A549 (cell line): ENCODE measurements at regions not wholly inside any gene's neighbourhood (a gene's known extent, or its start where the extent isn't known, plus 50 kb on each side); places are given as distances from the start of the nearest gene placed in this dataset.

ENCODE experiments used
- ATAC-seq, 2 experiments: fragments of 200-7000 bp in 1 of 2; fragments of >200 bp in 1 of 2; cut with Nextera tagmentation in 1 of 2; cut with Tn5 transposase in 1 of 2; 3 replicates each; pipeline versions ENCODE4 v1.8.0 to v1.9.1; 2018 to 2020; ENCODE audit warnings: mild to moderate bottlenecking in 1 of 2, moderate library complexity in 1 of 2
- CTCF ChIA-PET: fragments of 300-600 bp; sonication (Branson Sonifier 250); formaldehyde crosslinking; extraction: SDS; loops from one replicate; lab custom pipeline; 2021; ENCODE audit warnings: antibody characterized with exemption, inconsistent platforms; lab: Yijun Ruan, JAX
- POLR2A ChIA-PET: fragments of 350-600 bp; formaldehyde crosslinking; extraction: SDS; loops from one replicate; lab custom pipeline; 2021; ENCODE audit warnings: antibody characterized with exemption, inconsistent platforms; lab: Yijun Ruan, JAX
- DNase-seq, 2 experiments: peaks; one replicate each; pipeline versions ENCODE4 v3.0.0 to v3.0.0-alpha.2; 2011 to 2016; ENCODE audit warnings: low read depth in 1 of 2, low spot score in 1 of 2
- FAIRE-seq: peaks from 2 replicates; lab custom pipeline; 2011; peaks lifted over from hg19 to GRCh38; lab: Jason Lieb, UNC
- H3K27ac ChIP-seq, 2 experiments: fragments of >200 bp; sonication (Bioruptor Twin); formaldehyde crosslinking; 3 replicates each; pipeline ENCODE4 v1.5.1; 2016 to 2017
- H3K4me1 ChIP-seq: fragments of >200 bp; sonication (Bioruptor Twin); formaldehyde crosslinking; 3 replicates; pipeline ENCODE4 v1.6.1; 2016
- H3K4me2 ChIP-seq: fragments of >200 bp; sonication (Bioruptor Twin); formaldehyde crosslinking; 3 replicates; pipeline ENCODE4 v1.6.1; 2016
- H3K4me3 ChIP-seq: fragments of >200 bp; sonication (Bioruptor Twin); formaldehyde crosslinking; 3 replicates; pipeline ENCODE4 v1.5.1; 2016
- H3K9me3 ChIP-seq: fragments of >200 bp; sonication (Bioruptor Twin); formaldehyde crosslinking; 3 replicates; pipeline ENCODE4 v1.6.1; 2016
- CBX8 ChIP-seq: fragments of 200-600 bp; sonication (generic); IDR thresholded peaks from 2 replicates; pipeline ENCODE4 v1.6.1; 2016
- CEBPB ChIP-seq, 2 experiments: fragments of >200 bp in 1 of 2; sonication (Bioruptor Twin) in 1 of 2; formaldehyde crosslinking in 1 of 2; IDR thresholded peaks; 2 replicates each; pipeline ENCODE4 v1.6.1; 2012 to 2016
- EHF ChIP-seq: fragments of 250-450 bp; sonication (Bioruptor Pico); IDR thresholded peaks from 2 replicates; pipeline ENCODE4 v1.5.0; 2020; ENCODE audit warnings: mild to moderate bottlenecking
- ESRRA ChIP-seq: fragments of 150-350 bp; IDR thresholded peaks from 2 replicates; pipeline ENCODE4 v1.6.1; 2014; ENCODE audit warnings: mild to moderate bottlenecking, low read length, borderline replicate concordance
- FOSB ChIP-seq: fragments of 250-450 bp; sonication (Bioruptor Pico); IDR thresholded peaks from 2 replicates; pipeline ENCODE4 v1.5.0; 2020; ENCODE audit warnings: mild to moderate bottlenecking, moderate library complexity
- HDAC2 ChIP-seq: fragments of 200-600 bp; sonication (generic); IDR thresholded peaks from 2 replicates; pipeline ENCODE4 v1.6.1; 2016
- JUN ChIP-seq, 2 experiments: fragments of >200 bp; sonication (Bioruptor Twin); formaldehyde crosslinking; IDR thresholded peaks; 2 replicates in 1 of 2; 3 replicates in 1 of 2; pipeline ENCODE4 v1.6.1; 2016 to 2017
- MAFK ChIP-seq: fragments of 450-650 bp; IDR thresholded peaks from 2 replicates; pipeline ENCODE4 v1.6.1; 2014; ENCODE audit not compliant: partially characterized antibody
- MAZ ChIP-seq: fragments of 150-350 bp; IDR thresholded peaks from 2 replicates; pipeline ENCODE4 v1.6.1; 2014; ENCODE audit warnings: antibody characterized with exemption, low read depth, low read length, borderline replicate concordance
- MYC ChIP-seq: IDR thresholded peaks from 2 replicates; pipeline ENCODE4 v1.6.1; 2012; ENCODE audit warnings: mild to moderate bottlenecking, inconsistent platforms, low read length, improper control_type of control experiment, borderline replicate concordance
- NFE2L2 ChIP-seq: fragments of 150-350 bp; conservative IDR thresholded peaks from 2 replicates; pipeline ENCODE4 v1.6.1; 2014; ENCODE audit warnings: low read length
- RAD21 ChIP-seq, 2 experiments: fragments of >200 bp in 1 of 2; sonication (Bioruptor Twin) in 1 of 2; formaldehyde crosslinking in 1 of 2; IDR thresholded peaks in 1 of 2; conservative IDR thresholded peaks in 1 of 2; 2 replicates in 1 of 2; 3 replicates in 1 of 2; pipeline ENCODE4 v1.6.1; 2012 to 2018; ENCODE audit warnings: inconsistent platforms in 1 of 2
- RCOR1 ChIP-seq: fragments of 150-350 bp; IDR thresholded peaks from 2 replicates; pipeline ENCODE4 v1.6.1; 2014; ENCODE audit warnings: antibody characterized with exemption, low read length, low read depth
- RFX5 ChIP-seq: fragments of 450-650 bp; IDR thresholded peaks from 2 replicates; pipeline ENCODE4 v1.7.1; 2014; ENCODE audit warnings: antibody characterized with exemption, mild to moderate bottlenecking, moderate library complexity
- RNF2 ChIP-seq: fragments of 200-600 bp; sonication (generic); IDR thresholded peaks from 2 replicates; pipeline ENCODE4 v1.6.1; 2016; ENCODE audit warnings: low read depth, mild to moderate bottlenecking, antibody characterized with exemption, moderate library complexity, borderline replicate concordance
- ZFP36 ChIP-seq: fragments of 450-650 bp; IDR thresholded peaks from 2 replicates; pipeline ENCODE4 v1.6.1; 2014; ENCODE audit warnings: borderline replicate concordance; ENCODE audit not compliant: partially characterized antibody
- ZNF302 ChIP-seq: fragments of 250-450 bp; sonication (Bioruptor Pico); IDR thresholded peaks from 2 replicates; pipeline ENCODE4 v1.9.0; 2021; ENCODE audit warnings: inconsistent platforms, mild to moderate bottlenecking, moderate library complexity
- WGBS: methylation state at CpG from one replicate; pipeline ENCODE4 v1.1.6; 2017; ENCODE audit errors: missing lambda C conversion rate; 5-methylcytosine and 5-hydroxymethylcytosine counted together
- TF ChIP-seq, protein P1 (sequence below): fragments of >200 bp; sonication (Bioruptor Twin); formaldehyde crosslinking; IDR thresholded peaks from 3 replicates; pipeline ENCODE4 v1.6.1; 2016
- TF ChIP-seq, protein P2 (sequence below): fragments of 200-600 bp; sonication (generic); IDR thresholded peaks from 2 replicates; pipeline ENCODE4 v1.6.1; 2016; ENCODE audit warnings: antibody characterized with exemption, mild to moderate bottlenecking, moderate library complexity
- TF ChIP-seq, protein P3 (sequence below): fragments of >200 bp; sonication (Bioruptor Twin); formaldehyde crosslinking; IDR thresholded peaks from 2 replicates; pipeline ENCODE4 v1.6.1; 2016

- no peak for DNase-seq
- ChIA-PET POLR2A (no interaction called here), CTCF (no interaction called here)
- no peak for FAIRE-seq
- H3K9me3 ChIP-seq = no peaks in the 10 kb centered on the region
- H3K27ac ChIP-seq = no peak overlapping the region
- H3K4me3 ChIP-seq = no peak overlapping the region
- TF ChIP-seq, protein P1, sequence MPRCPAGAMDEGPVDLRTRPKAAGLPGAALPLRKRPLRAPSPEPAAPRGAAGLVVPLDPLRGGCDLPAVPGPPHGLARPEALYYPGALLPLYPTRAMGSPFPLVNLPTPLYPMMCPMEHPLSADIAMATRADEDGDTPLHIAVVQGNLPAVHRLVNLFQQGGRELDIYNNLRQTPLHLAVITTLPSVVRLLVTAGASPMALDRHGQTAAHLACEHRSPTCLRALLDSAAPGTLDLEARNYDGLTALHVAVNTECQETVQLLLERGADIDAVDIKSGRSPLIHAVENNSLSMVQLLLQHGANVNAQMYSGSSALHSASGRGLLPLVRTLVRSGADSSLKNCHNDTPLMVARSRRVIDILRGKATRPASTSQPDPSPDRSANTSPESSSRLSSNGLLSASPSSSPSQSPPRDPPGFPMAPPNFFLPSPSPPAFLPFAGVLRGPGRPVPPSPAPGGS = no peak
- TF ChIP-seq RCOR1 (no peak), MAZ (no peak), NFE2L2 (no peak), ZNF302 (CRISPR knock-in tag) (no peak), RNF2 (no peak), JUN (IDR thresholded peaks at IDR 0.05) (no peak), EHF (no peak), RAD21 (conservative IDR thresholded peaks at IDR 0.05 in 1 of 2, IDR thresholded peaks at IDR 0.05 in 1 of 2) (no peak), MYC (no peak), HDAC2 (no peak), CEBPB (IDR thresholded peaks at IDR 0.05) (no peak), CBX8 (no peak), ZFP36 (no peak), ESRRA (no peak)
- TF ChIP-seq, protein P2, sequence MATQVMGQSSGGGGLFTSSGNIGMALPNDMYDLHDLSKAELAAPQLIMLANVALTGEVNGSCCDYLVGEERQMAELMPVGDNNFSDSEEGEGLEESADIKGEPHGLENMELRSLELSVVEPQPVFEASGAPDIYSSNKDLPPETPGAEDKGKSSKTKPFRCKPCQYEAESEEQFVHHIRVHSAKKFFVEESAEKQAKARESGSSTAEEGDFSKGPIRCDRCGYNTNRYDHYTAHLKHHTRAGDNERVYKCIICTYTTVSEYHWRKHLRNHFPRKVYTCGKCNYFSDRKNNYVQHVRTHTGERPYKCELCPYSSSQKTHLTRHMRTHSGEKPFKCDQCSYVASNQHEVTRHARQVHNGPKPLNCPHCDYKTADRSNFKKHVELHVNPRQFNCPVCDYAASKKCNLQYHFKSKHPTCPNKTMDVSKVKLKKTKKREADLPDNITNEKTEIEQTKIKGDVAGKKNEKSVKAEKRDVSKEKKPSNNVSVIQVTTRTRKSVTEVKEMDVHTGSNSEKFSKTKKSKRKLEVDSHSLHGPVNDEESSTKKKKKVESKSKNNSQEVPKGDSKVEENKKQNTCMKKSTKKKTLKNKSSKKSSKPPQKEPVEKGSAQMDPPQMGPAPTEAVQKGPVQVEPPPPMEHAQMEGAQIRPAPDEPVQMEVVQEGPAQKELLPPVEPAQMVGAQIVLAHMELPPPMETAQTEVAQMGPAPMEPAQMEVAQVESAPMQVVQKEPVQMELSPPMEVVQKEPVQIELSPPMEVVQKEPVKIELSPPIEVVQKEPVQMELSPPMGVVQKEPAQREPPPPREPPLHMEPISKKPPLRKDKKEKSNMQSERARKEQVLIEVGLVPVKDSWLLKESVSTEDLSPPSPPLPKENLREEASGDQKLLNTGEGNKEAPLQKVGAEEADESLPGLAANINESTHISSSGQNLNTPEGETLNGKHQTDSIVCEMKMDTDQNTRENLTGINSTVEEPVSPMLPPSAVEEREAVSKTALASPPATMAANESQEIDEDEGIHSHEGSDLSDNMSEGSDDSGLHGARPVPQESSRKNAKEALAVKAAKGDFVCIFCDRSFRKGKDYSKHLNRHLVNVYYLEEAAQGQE = no peak
- TF ChIP-seq, protein P3, sequence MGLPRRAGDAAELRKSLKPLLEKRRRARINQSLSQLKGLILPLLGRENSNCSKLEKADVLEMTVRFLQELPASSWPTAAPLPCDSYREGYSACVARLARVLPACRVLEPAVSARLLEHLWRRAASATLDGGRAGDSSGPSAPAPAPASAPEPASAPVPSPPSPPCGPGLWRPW = no peak
- no peak for ATAC-seq
- 45% methylated on average over 9 of the region's 9 CpGs for WGBS
- H3K4me2 ChIP-seq = no peak overlapping the region
- no peaks in the 10 kb centered on the region for H3K4me1 ChIP-seq
Measured at GRCh38 chr2:16134436-16135165, 194.3 kb downstream of the MYCN start.

DNA sequence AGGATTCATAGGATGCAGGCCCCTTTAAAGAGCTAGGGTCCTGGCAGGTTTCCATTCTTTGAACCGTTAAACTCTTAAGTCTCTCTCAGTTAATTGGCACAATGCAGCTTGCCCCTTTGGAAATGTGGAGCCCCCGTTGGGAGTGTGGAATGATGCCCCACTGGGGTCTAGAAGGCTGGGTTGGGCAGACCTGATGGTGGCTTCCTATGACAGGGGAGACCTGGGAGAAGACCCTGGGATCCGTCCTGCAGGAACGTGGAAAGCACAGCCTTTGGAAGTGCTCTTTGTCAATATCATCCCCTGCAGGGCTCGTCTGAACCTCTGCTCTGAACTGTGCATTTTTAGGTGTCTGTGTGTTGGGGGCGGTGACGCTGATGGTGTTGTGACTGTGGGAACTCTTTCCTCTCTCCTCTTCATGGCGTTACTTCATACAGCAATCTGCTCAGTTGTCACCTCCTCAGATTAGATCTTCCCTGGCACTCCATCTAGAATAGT is 190.6 kb downstream of the MYCN start:
- ChIA-PET CTCF (no interaction called here), POLR2A (no interaction called here)
- Histone ChIP-seq H3K9me3 (no peaks in the 10 kb centered on the region), H3K4me3 (no peak overlapping the region), H3K4me1 (no peaks in the 10 kb centered on the region), H3K4me2 (no peak overlapping the region), H3K27ac (no peak overlapping the region)
- WGBS = 35% methylated on average over 8 of the region's 8 CpGs
- no peak for TF ChIP-seq FOSB (CRISPR knock-in tag)
- TF ChIP-seq RFX5 = no peak
- TF ChIP-seq, protein P1 = no peak
- no peak for TF ChIP-seq MAFK
- FAIRE-seq (no peak), ATAC-seq (no peak), DNase-seq (no peak)
